Stomach (tissue), 4 donors: ENCODE measurements at regions not wholly inside any gene's neighbourhood (a gene's known extent, or its start where the extent isn't known, plus 50 kb on each side); places are given as distances from the start of the nearest gene placed in this dataset.

Experiments used
- CTCF ChIP-seq, 7 experiments: fragments of 450-650 bp in 4 of 7; fragments of 200-600 bp in 3 of 7; sonication (generic) in 3 of 7; IDR thresholded peaks; one replicate each; pipeline ENCODE4 v1.5.1; 2016 to 2019; ENCODE audit warnings: antibody characterized with exemption in 7 of 7, control low read depth in 2 of 7, mild to moderate bottlenecking in 1 of 7
- EP300 ChIP-seq: sonication (generic); formaldehyde crosslinking; IDR thresholded peaks from one replicate; pipeline ENCODE4 v1.6.1; 2017; ENCODE audit warnings: antibody characterized with exemption
- POLR2A ChIP-seq, 4 donors: fragments of 450-650 bp; IDR thresholded peaks; one replicate each; pipeline ENCODE4 v1.6.1; 2016; ENCODE audit warnings: antibody characterized with exemption in 4 of 4, control low read depth in 2 of 4, mild to moderate bottlenecking in 1 of 4, moderate library complexity in 1 of 4
- POLR2AphosphoS5 ChIP-seq, 3 donors: sonication (generic); formaldehyde crosslinking; IDR thresholded peaks; one replicate each; pipeline ENCODE4 v1.6.1; 2016; ENCODE audit warnings: antibody characterized with exemption in 3 of 3

- no peak for TF ChIP-seq CTCF (IDR thresholded peaks at IDR 0.05)
- TF ChIP-seq POLR2A (IDR thresholded peaks at IDR 0.05), result no peak
- no peak for TF ChIP-seq POLR2AphosphoS5 (IDR thresholded peaks at IDR 0.05)
- no peak for TF ChIP-seq EP300
These were observed 827.2 kb downstream of the MTRR start for GRCh38 chr5:8695902-8696845.
